HCT116 (cell line): ENCODE measurements at regions not wholly inside any gene's neighbourhood (a gene's known extent, or its start where the extent isn't known, plus 50 kb on each side); places are given as distances from the start of the nearest gene placed in this dataset.

ENCODE experiments used
- ATAC-seq: fragments of 200-7000 bp; cut with Tn5 transposase; 2 replicates; pipeline ENCODE4 v1.9.1; 2020; ENCODE audit warnings: mild to moderate bottlenecking, moderate library complexity
- BruUV-seq: library from RNA; stranded (reverse); fragments of 400-500 nt; replicated peaks from 2 replicates; lab custom pipeline; 2021; lab: Mats Ljungman, UMichigan
- CTCF ChIA-PET: fragments of 300-600 bp; sonication (Branson Sonifier 250); formaldehyde crosslinking; loops from one replicate; lab custom pipeline; 2021; ENCODE audit warnings: antibody characterized with exemption; lab: Charles Lee
- POLR2A ChIA-PET: fragments of 300-600, 350-600 bp; sonication (Branson Sonifier 250); formaldehyde crosslinking; loops from one replicate; lab custom pipeline; 2021; ENCODE audit warnings: antibody characterized with exemption; lab: Charles Lee
- RAD21 ChIA-PET, 2 experiments: fragments of 300-600 bp; sonication (Branson Sonifier 250); formaldehyde crosslinking; loops; one replicate each; lab custom pipeline; 2023; ENCODE audit warnings: low total read pairs in 2 of 2; ENCODE audit not compliant: uncharacterized antibody in 2 of 2, unreplicated experiment in 2 of 2, low non-redundant PET in 1 of 2; lab: Charles Lee
- DNase-seq: peaks from one replicate; pipeline ENCODE4 v3.0.0-alpha.2; 2010; ENCODE audit warnings: low read depth, low spot score
- H2AFZ ChIP-seq: fragments of 200-600 bp; shearing (Covaris generic), sonication (generic); 2 replicates; pipeline ENCODE4 v1.6.1; 2017; ENCODE audit warnings: low read depth, mixed run types, mixed read lengths, antibody characterized with exemption, low read length; ENCODE audit not compliant: poor library complexity, severe bottlenecking
- H3K27ac ChIP-seq: 2 replicates; pipeline ENCODE4 v1.5.1; 2012; ENCODE audit warnings: low read depth, low read length
- H3K27me3 ChIP-seq: fragments of 200-600 bp; sonication (generic); 2 replicates; pipeline ENCODE4 v1.6.1; 2016; ENCODE audit warnings: mixed run types, low read length, mixed read lengths; ENCODE audit not compliant: insufficient read depth
- H3K36me3 ChIP-seq, 2 experiments: fragments of 200-500 bp in 1 of 2; fragments of 200-600 bp in 1 of 2; sonication (Bioruptor generic) in 1 of 2; sonication (generic) in 1 of 2; 2 replicates each; pipeline versions ENCODE4 v1.5.1 to v1.6.1; 2014 to 2016; ENCODE audit warnings: low read length in 2 of 2, inconsistent platforms in 1 of 2, mixed read lengths in 1 of 2, mixed run types in 1 of 2; ENCODE audit not compliant: insufficient read depth in 2 of 2, control insufficient read depth in 1 of 2
- H3K4me1 ChIP-seq, 2 experiments: fragments of 200-600 bp in 1 of 2; sonication (generic) in 1 of 2; 2 replicates each; pipeline versions ENCODE4 v1.5.1 to v1.6.1; 2012 to 2017; ENCODE audit warnings: low read length in 2 of 2, inconsistent platforms in 1 of 2, mild to moderate bottlenecking in 1 of 2, mixed read lengths in 1 of 2, mixed run types in 1 of 2, moderate library complexity in 1 of 2; ENCODE audit not compliant: insufficient read depth in 2 of 2, control insufficient read depth in 1 of 2
- H3K4me2 ChIP-seq: fragments of 200-600 bp; sonication (generic); 2 replicates; pipeline ENCODE4 v1.6.1; 2017; ENCODE audit warnings: mixed run types, low read length, mixed read lengths
- H3K4me3 ChIP-seq, 2 experiments: fragments of 200-600 bp in 1 of 2; sonication (generic) in 1 of 2; replicated peaks in 1 of 2; 2 replicates each; pipeline ENCODE4 v1.5.1; 2011 to 2016; ENCODE audit warnings: low read length in 2 of 2, control low read depth in 1 of 2, low read depth in 1 of 2, mild to moderate bottlenecking in 1 of 2, mixed read lengths in 1 of 2, mixed run types in 1 of 2
- H3K79me2 ChIP-seq: fragments of 200-600 bp; sonication (generic); 2 replicates; pipeline ENCODE4 v1.6.1; 2017; ENCODE audit warnings: mild to moderate bottlenecking, mixed run types, low read length, moderate library complexity, mixed read lengths; ENCODE audit not compliant: insufficient read depth
- H3K9ac ChIP-seq: fragments of 200-600 bp; sonication (generic); 2 replicates; pipeline ENCODE4 v1.6.1; 2016; ENCODE audit warnings: low read length, mixed read lengths
- H3K9me2 ChIP-seq: fragments of 200-600 bp; sonication (generic), shearing (Covaris generic); 2 replicates; pipeline ENCODE4 v1.6.1; 2017; ENCODE audit warnings: mixed run types, mild to moderate bottlenecking, moderate library complexity; ENCODE audit not compliant: insufficient read depth
- H3K9me3 ChIP-seq, 2 experiments: fragments of 200-500 bp in 1 of 2; fragments of 200-600 bp in 1 of 2; sonication (Bioruptor generic) in 1 of 2; sonication (generic) in 1 of 2; 2 replicates each; pipeline ENCODE4 v1.6.1; 2014 to 2017; ENCODE audit warnings: low read length in 2 of 2, mixed read lengths in 2 of 2, inconsistent platforms in 1 of 2, low read depth in 1 of 2, mild to moderate bottlenecking in 1 of 2, mixed run types in 1 of 2, moderate library complexity in 1 of 2; ENCODE audit not compliant: control insufficient read depth in 1 of 2, insufficient read depth in 1 of 2
- H4K20me1 ChIP-seq: fragments of 200-600 bp; sonication (generic), shearing (Covaris generic); 2 replicates; pipeline ENCODE4 v1.6.1; 2017; ENCODE audit warnings: mixed run types, mild to moderate bottlenecking, moderate library complexity; ENCODE audit not compliant: insufficient read depth
- ATF3 ChIP-seq: IDR thresholded peaks from 2 replicates; pipeline ENCODE4 v1.6.1; 2012
- CBX3 ChIP-seq: IDR thresholded peaks from 2 replicates; pipeline ENCODE4 v1.6.1; 2012; ENCODE audit warnings: low read depth
- CEBPB ChIP-seq: IDR thresholded peaks from 2 replicates; pipeline ENCODE4 v1.6.1; 2012; ENCODE audit warnings: low read depth
- CTCF ChIP-seq, 3 experiments: fragments of 200-600 bp in 1 of 3; sonication (generic) in 1 of 3; IDR thresholded peaks in 2 of 3; conservative IDR thresholded peaks in 1 of 3; 2 replicates each; pipeline ENCODE4 v1.5.1; 2012 to 2017; ENCODE audit warnings: low read depth in 2 of 3, low read length in 2 of 3, antibody characterized with exemption in 1 of 3, borderline replicate concordance in 1 of 3, control low read depth in 1 of 3, mild to moderate bottlenecking in 1 of 3, mixed read lengths in 1 of 3, mixed run types in 1 of 3, moderate library complexity in 1 of 3; ENCODE audit not compliant: insufficient read depth in 1 of 3
- EGR1 ChIP-seq: IDR thresholded peaks from 2 replicates; pipeline ENCODE4 v1.6.1; 2012; ENCODE audit warnings: low read depth
- EZH2 ChIP-seq: fragments of 200-600 bp; sonication (generic); IDR thresholded peaks from 2 replicates; pipeline ENCODE4 v1.6.1; 2017; ENCODE audit warnings: antibody characterized with exemption, mixed run types
- EZH2phosphoT487 ChIP-seq: fragments of 200-600 bp; IDR thresholded peaks from 2 replicates; pipeline ENCODE4 v1.6.1; 2018; ENCODE audit warnings: antibody characterized with exemption, borderline replicate concordance
- FOSL1 ChIP-seq: IDR thresholded peaks from 2 replicates; pipeline ENCODE4 v1.6.1; 2012; ENCODE audit warnings: low read depth
- JUND ChIP-seq: IDR thresholded peaks from 2 replicates; pipeline ENCODE4 v1.6.1; 2012
- MAX ChIP-seq: IDR thresholded peaks from 2 replicates; pipeline ENCODE4 v1.6.1; 2012
- POLR2A ChIP-seq: IDR thresholded peaks from 2 replicates; pipeline ENCODE4 v1.7.0; 2011; ENCODE audit warnings: borderline replicate concordance; ENCODE audit not compliant: insufficient read depth, insufficient read length; ENCODE audit errors: extremely low read depth
- POLR2AphosphoS5 ChIP-seq: IDR thresholded peaks from 2 replicates; pipeline ENCODE4 v1.6.1; 2011; ENCODE audit warnings: mild to moderate bottlenecking, low read depth, low read length, moderate library complexity
- RAD21 ChIP-seq: IDR thresholded peaks from 2 replicates; pipeline ENCODE4 v1.6.1; 2012; ENCODE audit warnings: low read depth, mild to moderate bottlenecking
- REST ChIP-seq: IDR thresholded peaks from 2 replicates; pipeline ENCODE4 v1.6.1; 2012; ENCODE audit warnings: low read depth
- SP1 ChIP-seq: IDR thresholded peaks from 2 replicates; pipeline ENCODE4 v1.6.1; 2012; ENCODE audit warnings: low read depth
- SRF ChIP-seq: IDR thresholded peaks from 2 replicates; pipeline ENCODE4 v1.6.1; 2012; ENCODE audit warnings: low read depth
- ZBTB33 ChIP-seq: IDR thresholded peaks from 2 replicates; pipeline ENCODE4 v1.6.1; 2011; ENCODE audit warnings: mild to moderate bottlenecking, low read length, moderate library complexity; ENCODE audit not compliant: insufficient replicate concordance; ENCODE audit errors: extremely low read depth
- ZFX ChIP-seq: fragments of 450-650 bp; IDR thresholded peaks from 2 replicates; pipeline ENCODE4 v1.6.1; 2017
- ZNF274 ChIP-seq: fragments of 200-500 bp; sonication (Bioruptor generic); IDR thresholded peaks from 2 replicates; pipeline ENCODE4 v1.6.1; 2014; ENCODE audit warnings: mild to moderate bottlenecking, low read depth, low read length, inconsistent platforms
- intact Hi-C: fragments of 100-400 bp; cut with micrococcal nuclease; formaldehyde crosslinking; loops from 2 replicates; pipeline ENCODE4 v1.10.0; 2022

GRCh38 chr6:47126647-47127391 is 84.7 kb upstream of the ADGRF1 start:
- ATAC-seq (peak; percentile 11; the same call in 1 of the 2 replicates), DNase-seq (no peak)
- Histone ChIP-seq H3K9me3 (no peaks in the 10 kb centered on the region), H4K20me1 (no peaks in the 10 kb centered on the region), H3K4me3 (no peak overlapping the region), H3K4me2 (peak overlapping the region; percentile 10; the same call in 1 of the 2 replicates), H3K4me1 (peaks cover 9 to 11% of the 10 kb centered on the region in 2 experiments; a peak in 3 of 4 replicates), H3K79me2 (no peaks in the 10 kb centered on the region), H3K27me3 (no peaks in the 10 kb centered on the region), H3K9me2 (no peaks in the 10 kb centered on the region), H3K36me3 (no peaks in the 10 kb centered on the region), H3K9ac (no peak overlapping the region), H3K27ac (no peak overlapping the region), H2AFZ (peak overlapping the region; percentile 37)
- ChIA-PET POLR2A (no interaction called here), RAD21 (no interaction called here), CTCF (no interaction called here)
- TF ChIP-seq SRF (no peak), REST (no peak), ZFX (no peak), POLR2A (no peak), ZNF274 (no peak), CEBPB (no peak), ATF3 (no peak), EGR1 (no peak), POLR2AphosphoS5 (no peak), FOSL1 (no peak), CBX3 (no peak), SP1 (no peak), JUND (no peak), EZH2phosphoT487 (no peak), ZBTB33 (no peak), EZH2 (no peak), MAX (no peak), CTCF (IDR thresholded peaks at IDR 0.05 in 2 of 3, conservative IDR thresholded peaks at IDR 0.05 in 1 of 3; ENCODE audit: borderline replicate concordance in 1 of 3, insufficient read depth in 1 of 3, low read depth in 2 of 3, low read length in 2 of 3) (no peak), RAD21 (no peak)
- TF ChIP-seq, all 23 proteins: peak for 0
- no TSS peak for BruUV-seq
- intact Hi-C loops = no loop called here
